GM21390 (cell line): ENCODE measurements at regions not wholly inside any gene's neighbourhood (a gene's known extent, or its start where the extent isn't known, plus 50 kb on each side); places are given as distances from the start of the nearest gene placed in this dataset.
"Not testable (repeated sequence)": the region's sequence is repeated elsewhere in the genome, so short reads cannot be mapped to it uniquely, and the experiment has no call there.

Source experiments
- ATAC-seq: cut with Tn5 transposase; IDR thresholded peaks from one replicate; pipeline ENCODE4 v1.9.1; 2021; ENCODE audit not compliant: unreplicated experiment

DNA sequence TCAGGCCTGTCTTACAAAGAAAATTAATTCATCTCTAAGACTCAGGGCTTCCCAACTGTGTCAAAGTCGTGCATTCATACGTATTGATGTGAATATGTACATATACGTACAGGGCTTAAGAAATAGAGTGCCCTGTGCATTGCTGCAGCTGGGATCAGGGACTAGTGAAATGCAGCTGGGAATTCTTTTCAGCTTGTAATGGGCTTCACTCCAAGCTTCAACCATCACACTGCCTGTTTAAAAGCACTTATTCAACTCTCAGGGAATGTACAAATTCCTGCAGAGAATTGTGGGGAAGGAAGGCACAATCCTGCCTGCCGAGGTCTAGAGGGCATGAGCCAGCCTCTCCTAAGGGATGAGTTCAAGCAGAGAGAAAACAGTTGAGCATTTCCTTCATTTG lies 59.6 kb upstream of the MAN2A1 start:
- ATAC-seq: no peak

DNA sequence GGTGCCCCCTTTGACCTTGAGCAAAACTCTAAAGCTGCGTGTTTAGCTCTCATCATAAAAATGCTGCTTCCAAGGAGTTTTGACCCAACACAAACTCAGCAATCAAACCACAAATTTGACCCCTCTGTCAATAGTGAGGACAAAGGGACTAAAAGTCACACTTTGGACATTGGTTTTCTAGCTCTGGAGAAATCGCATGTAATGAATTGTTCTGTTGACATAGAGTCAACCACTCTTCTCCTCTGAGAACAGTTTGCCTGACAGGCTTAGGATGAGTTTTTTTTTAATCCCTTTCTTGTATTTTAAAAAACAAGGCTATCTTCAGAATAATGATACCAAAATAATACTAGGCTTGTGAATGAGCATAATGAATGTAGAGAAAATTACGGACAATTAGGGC lies 61.1 kb upstream of the MAN2A1 start:
- ATAC-seq: no peak

DNA sequence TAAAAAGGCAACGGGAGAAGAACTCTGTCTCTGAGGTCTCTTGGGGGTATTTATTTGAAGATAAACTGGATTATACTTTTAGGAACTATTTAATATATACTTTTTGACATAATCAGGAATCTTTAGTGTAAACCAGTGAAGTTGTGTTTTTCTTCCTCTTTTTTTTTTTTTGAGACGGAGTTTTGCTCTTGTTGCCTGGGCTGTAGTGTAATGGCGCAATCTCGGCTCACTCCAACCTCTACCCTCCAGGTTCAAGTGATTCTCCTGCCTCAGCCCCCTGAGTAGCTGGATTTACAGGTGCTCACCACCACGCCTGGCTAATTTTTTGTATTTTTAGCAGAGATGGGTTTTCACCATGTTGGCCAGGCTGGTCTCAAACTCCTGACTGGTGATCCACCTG lies 68.5 kb upstream of the MAN2A1 start:
- not testable (repeated sequence) for ATAC-seq

GRCh38 chr5:109620651-109621050 lies 69.1 kb upstream of the MAN2A1 start:
- no peak for ATAC-seq

DNA sequence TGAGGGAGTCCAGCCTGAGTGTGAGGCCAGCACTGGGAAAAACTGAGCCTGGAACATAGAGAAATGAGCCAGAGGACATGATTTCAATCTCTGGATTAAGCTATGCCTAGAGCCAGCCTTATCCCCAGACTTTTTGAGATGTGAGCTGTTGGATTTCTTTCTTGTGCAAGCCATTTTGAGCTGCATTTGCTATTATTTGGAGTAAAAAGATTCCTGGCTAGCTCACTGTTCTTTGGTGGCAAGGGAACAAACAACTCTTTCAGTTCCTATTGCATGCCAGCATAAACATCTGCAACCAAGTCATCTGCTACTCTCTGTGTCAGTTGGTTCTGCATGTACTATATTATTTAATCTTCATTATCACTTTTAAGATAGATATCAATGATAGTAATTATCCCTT lies 70.1 kb upstream of the MAN2A1 start:
- no peak for ATAC-seq

- no peak for ATAC-seq
Measured at GRCh38 chr5:109619021-109619460, 70.7 kb upstream of the MAN2A1 start.

GRCh38 chr5:109614981-109615380 lies 74.7 kb upstream of the MAN2A1 start:
- ATAC-seq: no peak

DNA sequence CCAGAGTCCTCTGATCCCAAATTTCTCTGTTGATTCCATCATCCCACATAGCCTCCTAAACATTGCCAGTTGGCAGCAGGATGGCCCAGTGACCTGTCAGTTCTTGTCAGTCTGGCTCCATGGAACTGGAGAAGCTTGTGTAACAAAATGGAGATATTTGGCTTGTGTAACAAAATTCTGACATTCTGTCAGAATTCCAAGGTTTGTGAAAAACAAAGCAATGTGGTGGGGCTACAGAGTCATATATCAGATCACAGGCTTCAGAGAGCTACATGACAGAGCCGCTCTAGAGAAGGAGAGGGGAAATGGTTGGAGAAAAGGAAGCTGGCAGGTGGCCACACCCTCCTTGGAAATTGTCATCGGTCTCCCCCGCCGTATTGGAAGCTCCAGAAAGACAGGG lies 75.4 kb upstream of the MAN2A1 start:
- no peak for ATAC-seq

GRCh38 chr5:109612278-109612905 lies 77.3 kb upstream of the MAN2A1 start:
- ATAC-seq: no peak

DNA sequence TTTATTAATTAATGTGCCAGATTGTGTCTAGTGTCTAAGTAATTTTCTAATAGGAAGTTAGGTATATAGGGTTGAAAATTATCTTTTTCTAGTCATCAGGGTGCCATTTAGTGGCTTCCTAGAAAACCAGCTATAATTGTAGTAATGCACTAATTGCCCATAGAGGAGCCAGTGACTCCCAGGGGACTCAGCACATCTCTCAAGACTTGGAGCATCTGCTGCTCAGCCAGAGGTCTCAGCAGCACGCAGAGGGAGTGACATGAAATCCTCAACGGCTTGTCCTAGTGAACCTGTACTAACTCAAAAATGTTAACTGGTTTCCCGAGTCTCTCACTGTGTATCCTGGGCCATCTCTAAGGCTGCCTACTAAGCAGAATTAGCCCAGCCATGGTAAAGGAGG lies 78.2 kb upstream of the MAN2A1 start:
- ATAC-seq: no peak

DNA sequence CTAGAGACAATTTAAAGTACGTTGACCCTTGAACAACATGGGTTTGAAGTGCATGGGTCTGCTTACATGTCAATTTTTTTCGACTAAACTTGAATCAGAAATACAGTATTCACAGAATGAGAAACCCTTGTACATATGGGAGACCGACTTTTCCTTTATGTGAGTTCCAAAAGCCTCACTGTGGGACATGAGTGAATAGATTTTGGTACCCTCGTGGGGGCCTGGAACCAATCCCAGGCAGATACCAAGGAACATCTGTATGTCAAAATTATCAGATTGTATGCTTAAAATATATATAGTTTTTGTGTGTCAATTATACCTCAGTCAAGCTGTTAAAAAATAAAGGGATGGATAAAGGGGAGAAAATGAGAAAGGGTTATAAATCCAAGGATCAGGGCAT lies 78.7 kb upstream of the MAN2A1 start:
- no peak for ATAC-seq

DNA sequence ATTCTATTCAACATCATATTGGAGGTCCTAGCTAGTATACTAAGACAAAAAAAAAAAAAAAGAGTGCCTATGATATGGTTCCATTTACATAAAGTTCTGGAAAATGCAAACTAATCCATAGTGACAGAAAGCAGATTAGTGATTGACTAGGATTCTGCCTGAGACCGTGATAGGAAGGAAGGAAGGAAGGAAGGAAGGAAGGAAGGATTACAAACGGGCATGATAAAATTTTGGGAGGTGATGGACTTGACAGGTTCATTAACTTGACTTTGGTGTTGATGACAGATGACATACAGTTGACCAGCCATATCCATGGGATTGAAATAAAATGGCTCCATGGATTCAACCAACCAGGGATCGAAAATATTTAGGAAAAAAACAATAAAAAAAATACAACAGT lies 79.1 kb upstream of the MAN2A1 start:
- no peak for ATAC-seq

- no peak for ATAC-seq
Measured at GRCh38 chr5:109605207-109605730, 84.5 kb upstream of the MAN2A1 start.

DNA sequence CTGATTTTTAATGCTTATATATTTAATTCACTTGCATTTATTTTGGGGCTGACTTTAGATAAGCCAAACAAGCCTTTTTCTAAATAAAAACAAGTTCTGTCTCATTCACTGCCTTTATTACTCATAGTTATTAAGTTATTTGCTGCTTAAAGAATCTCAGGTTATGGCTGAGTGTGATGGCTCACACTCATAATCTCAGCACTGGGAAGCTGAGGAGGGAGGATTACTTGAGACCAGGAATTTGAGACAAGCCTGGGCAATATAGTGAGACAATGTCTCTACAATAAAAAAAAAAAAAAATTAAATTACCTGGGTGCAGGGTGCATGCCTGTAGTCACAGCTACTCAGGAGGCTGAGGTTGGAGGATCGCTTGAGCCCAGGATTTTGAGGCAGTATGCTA lies 85.0 kb upstream of the MAN2A1 start:
- ATAC-seq: no peak

DNA sequence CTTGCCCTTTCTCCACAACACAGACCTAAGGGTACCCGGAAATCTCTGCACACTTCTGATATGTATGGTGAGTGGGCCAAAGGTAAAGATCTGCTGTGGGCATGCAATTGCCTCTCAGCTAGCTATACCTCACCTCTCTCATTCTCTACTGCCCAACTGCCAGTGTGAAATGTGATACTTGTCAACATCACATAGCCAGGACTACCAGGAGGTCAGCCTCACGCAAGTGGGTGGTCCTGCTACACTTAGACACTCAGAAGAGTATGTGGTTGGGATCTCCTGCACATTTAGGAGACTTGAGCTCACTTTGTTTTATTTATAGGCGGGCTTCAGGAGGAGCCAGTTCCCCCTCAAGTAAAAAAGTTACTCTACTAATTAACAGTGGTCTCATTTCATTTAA lies 88.0 kb upstream of the MAN2A1 start:
- ATAC-seq: no peak

DNA sequence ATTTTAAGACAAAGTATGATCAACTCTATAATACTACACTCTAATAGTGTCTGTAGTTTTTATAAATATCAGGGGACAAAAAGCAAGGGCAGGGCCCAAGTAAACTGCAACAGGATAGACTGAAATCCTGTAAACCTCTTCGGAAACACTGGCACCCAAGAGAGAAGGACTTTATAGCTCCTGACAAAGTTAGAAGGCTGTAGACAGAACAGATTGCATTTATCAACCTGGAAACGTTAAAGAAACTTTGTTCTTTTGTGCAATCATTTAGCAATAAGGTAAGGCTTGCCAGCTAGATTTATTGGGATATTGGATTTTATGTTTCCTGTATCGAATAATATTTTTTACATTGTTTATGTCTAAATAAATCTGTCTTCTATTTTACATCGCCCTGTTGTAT lies 91.8 kb upstream of the MAN2A1 start:
- ATAC-seq: no peak

DNA sequence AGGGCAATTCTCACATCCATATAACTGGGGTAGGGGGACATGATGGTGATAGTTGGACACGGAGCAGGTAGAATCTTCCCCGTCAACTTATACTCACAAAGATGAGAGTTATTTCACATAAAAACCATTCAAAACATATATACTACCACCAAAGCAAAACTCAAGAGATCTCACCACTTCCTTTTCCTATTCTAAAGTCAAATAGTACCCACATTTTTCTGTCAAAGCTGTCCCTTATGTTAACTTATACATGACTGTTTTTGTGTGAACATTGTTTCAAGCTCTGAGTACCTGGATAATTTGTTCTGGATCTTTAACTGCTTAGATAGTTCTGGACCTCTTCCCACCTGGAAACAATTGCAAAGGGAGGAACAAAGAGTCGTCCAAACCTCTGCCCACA lies 95.5 kb upstream of the MAN2A1 start:
- ATAC-seq: no peak

GRCh38 chr5:109590799-109591198 lies 98.9 kb upstream of the MAN2A1 start:
- ATAC-seq: no peak

- ATAC-seq: no peak
Measured at GRCh38 chr5:109589986-109590385, 99.7 kb upstream of the MAN2A1 start.

GRCh38 chr5:109589239-109589638 lies 100.5 kb upstream of the MAN2A1 start:
- no peak for ATAC-seq

GRCh38 chr5:109588281-109589035 lies 101.3 kb upstream of the MAN2A1 start:
- no peak for ATAC-seq

DNA sequence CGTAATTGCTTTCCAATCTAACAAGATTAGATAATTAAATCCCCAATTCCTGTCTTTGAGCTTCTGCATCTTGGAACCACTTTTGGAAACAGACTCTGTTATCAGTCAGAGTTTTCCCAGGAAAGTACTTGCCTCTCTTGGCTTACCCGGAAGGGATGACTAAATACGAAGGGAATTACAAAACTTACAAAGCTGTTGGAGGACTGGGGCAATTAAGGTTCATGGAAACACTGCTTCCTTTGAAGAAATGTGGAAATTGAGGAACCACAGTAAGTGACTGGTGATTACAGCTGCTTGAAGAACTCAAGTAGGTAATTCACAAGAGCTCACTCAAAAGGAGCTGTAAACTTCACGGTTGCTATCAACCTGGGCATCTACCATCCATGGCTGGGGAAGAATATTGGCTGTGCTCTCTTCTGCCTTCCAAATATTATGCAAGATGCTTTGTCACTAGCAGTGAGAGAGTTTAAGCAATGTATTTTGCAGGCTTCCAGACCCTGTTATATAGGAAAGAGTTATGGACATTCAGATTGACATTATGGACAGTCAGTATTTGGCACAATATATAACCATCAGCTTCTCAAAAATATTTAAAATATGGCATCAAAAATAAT lies 104.6 kb upstream of the MAN2A1 start:
- no peak for ATAC-seq
